VCaP (cell line): ENCODE measurements at regions not wholly inside any gene's neighbourhood (a gene's known extent, or its start where the extent isn't known, plus 50 kb on each side); places are given as distances from the start of the nearest gene placed in this dataset.
A peak's percentile ranks its signal among the peaks of the same experiment; 100 is the strongest.

ENCODE experiments used
- H3K27ac ChIP-seq: fragments of 450-650 bp; 2 replicates; pipeline ENCODE4 v1.5.1; 2017
- CTCF ChIP-seq: fragments of 450-650 bp; conservative IDR thresholded peaks from 2 replicates; pipeline ENCODE4 v1.5.1; 2017; ENCODE audit warnings: mild to moderate bottlenecking, moderate library complexity

- H3K27ac ChIP-seq, result no peak overlapping the region; the same call in 1 of the 2 replicates
- no peak for TF ChIP-seq CTCF
Observed at GRCh38 chr9:19947996-19948395, 159.2 kb upstream of the SLC24A2 start.

- peak; percentile 83 for TF ChIP-seq CTCF
- H3K27ac ChIP-seq, result peak overlapping the region; percentile 0; the same call in 1 of the 2 replicates
Observed at GRCh38 chr9:19946441-19947109, 157.7 kb upstream of the SLC24A2 start.

GRCh38 chr9:19941874-19942273 lies 153.0 kb upstream of the SLC24A2 start:
- TF ChIP-seq CTCF, result no peak
- H3K27ac ChIP-seq, result no peak overlapping the region

GRCh38 chr9:19940811-19941535 lies 152.1 kb upstream of the SLC24A2 start:
- H3K27ac ChIP-seq, result peak overlapping the region; percentile 22

GRCh38 chr9:19939734-19940278 lies 151.0 kb upstream of the SLC24A2 start:
- H3K27ac ChIP-seq, result no peak overlapping the region
- no peak for TF ChIP-seq CTCF

More at GRCh38 chr9:19940811-19941535, 152.1 kb upstream of the SLC24A2 start:
- TF ChIP-seq CTCF, result no peak

GRCh38 chr9:19938990-19939733 lies 150.3 kb upstream of the SLC24A2 start:
- TF ChIP-seq CTCF, result no peak
- no peak overlapping the region for H3K27ac ChIP-seq

GRCh38 chr9:19937121-19937520 lies 148.3 kb upstream of the SLC24A2 start:
- TF ChIP-seq CTCF, result no peak
- H3K27ac ChIP-seq, result no peak overlapping the region
